ENCODE measurements at regions not wholly inside any gene's neighbourhood (a gene's known extent, or its start where the extent isn't known, plus 50 kb on each side); places are given as distances from the start of the nearest gene placed in this dataset.

GRCh38 chr2:147636238-147636882 is 208.5 kb upstream of the ACVR2A start:
- no peak overlapping the region for H3K9ac ChIP-seq (ENCODE audit: low read depth, low read length)
- no peaks in the 10 kb centered on the region for H3K9me3 ChIP-seq (ENCODE audit: control insufficient read depth, insufficient read depth, low read length)
- H3K4me3 ChIP-seq (ENCODE audit: low read depth, low read length) = no peak overlapping the region
- no peaks in the 10 kb centered on the region for H3K4me1 ChIP-seq (ENCODE audit: control insufficient read depth, insufficient read depth, low read length)
- H3K27ac ChIP-seq (ENCODE audit: low read depth, low read length) = no peak overlapping the region
- H3K36me3 ChIP-seq (ENCODE audit: control insufficient read depth, insufficient read depth, low read length) = no peaks in the 10 kb centered on the region
- H3K27me3 ChIP-seq (ENCODE audit: control insufficient read depth, insufficient read depth, low read length) = no peaks in the 10 kb centered on the region

- Histone ChIP-seq H3K9me3 (ENCODE audit: control insufficient read depth, insufficient read depth, low read length) (no peaks in the 10 kb centered on the region), H3K27me3 (ENCODE audit: control insufficient read depth, insufficient read depth, low read length) (no peaks in the 10 kb centered on the region)
Observed at GRCh38 chr2:147634826-147635225, 210.0 kb upstream of the ACVR2A start.

GRCh38 chr2:147632198-147632597 is 212.6 kb upstream of the ACVR2A start:
- Histone ChIP-seq H3K27ac (ENCODE audit: low read depth, low read length) (no peak overlapping the region), H3K4me3 (ENCODE audit: low read depth, low read length) (no peak overlapping the region), H3K9me3 (ENCODE audit: control insufficient read depth, insufficient read depth, low read length) (no peaks in the 10 kb centered on the region), H3K4me1 (ENCODE audit: control insufficient read depth, insufficient read depth, low read length) (no peaks in the 10 kb centered on the region), H3K9ac (ENCODE audit: low read depth, low read length) (no peak overlapping the region), H3K36me3 (ENCODE audit: control insufficient read depth, insufficient read depth, low read length) (no peaks in the 10 kb centered on the region), H3K27me3 (ENCODE audit: control insufficient read depth, insufficient read depth, low read length) (no peaks in the 10 kb centered on the region)

More at GRCh38 chr2:147634826-147635225, 210.0 kb upstream of the ACVR2A start:
- no peaks in the 10 kb centered on the region for H3K4me1 ChIP-seq (ENCODE audit: control insufficient read depth, insufficient read depth, low read length)
- no peak overlapping the region for H3K4me3 ChIP-seq (ENCODE audit: low read depth, low read length)
- H3K36me3 ChIP-seq (ENCODE audit: control insufficient read depth, insufficient read depth, low read length) = no peaks in the 10 kb centered on the region
- H3K9ac ChIP-seq (ENCODE audit: low read depth, low read length) = no peak overlapping the region
- no peak overlapping the region for H3K27ac ChIP-seq (ENCODE audit: low read depth, low read length)

- Histone ChIP-seq H3K27me3 (ENCODE audit: control insufficient read depth, insufficient read depth, low read length) (no peaks in the 10 kb centered on the region), H3K4me1 (ENCODE audit: control insufficient read depth, insufficient read depth, low read length) (no peaks in the 10 kb centered on the region), H3K27ac (ENCODE audit: low read depth, low read length) (no peak overlapping the region), H3K9me3 (ENCODE audit: control insufficient read depth, insufficient read depth, low read length) (no peaks in the 10 kb centered on the region), H3K4me3 (ENCODE audit: low read depth, low read length) (no peak overlapping the region), H3K9ac (ENCODE audit: low read depth, low read length) (no peak overlapping the region), H3K36me3 (ENCODE audit: control insufficient read depth, insufficient read depth, low read length) (no peaks in the 10 kb centered on the region)
Observed at GRCh38 chr2:147631294-147631693, 213.5 kb upstream of the ACVR2A start.

- no peak overlapping the region for H3K27ac ChIP-seq (ENCODE audit: low read depth, low read length)
- no peaks in the 10 kb centered on the region for H3K4me1 ChIP-seq (ENCODE audit: control insufficient read depth, insufficient read depth, low read length)
- no peak overlapping the region for H3K9ac ChIP-seq (ENCODE audit: low read depth, low read length)
- no peak overlapping the region for H3K4me3 ChIP-seq (ENCODE audit: low read depth, low read length)
- H3K9me3 ChIP-seq (ENCODE audit: control insufficient read depth, insufficient read depth, low read length) = no peaks in the 10 kb centered on the region
- no peaks in the 10 kb centered on the region for H3K36me3 ChIP-seq (ENCODE audit: control insufficient read depth, insufficient read depth, low read length)
- no peaks in the 10 kb centered on the region for H3K27me3 ChIP-seq (ENCODE audit: control insufficient read depth, insufficient read depth, low read length)
Observed at GRCh38 chr2:147630585-147630984, 214.2 kb upstream of the ACVR2A start.

GRCh38 chr2:147628971-147629421 is 215.8 kb upstream of the ACVR2A start:
- H3K27ac ChIP-seq (ENCODE audit: low read depth, low read length) = no peak overlapping the region
- H3K9me3 ChIP-seq (ENCODE audit: control insufficient read depth, insufficient read depth, low read length) = no peaks in the 10 kb centered on the region
- H3K36me3 ChIP-seq (ENCODE audit: control insufficient read depth, insufficient read depth, low read length) = no peaks in the 10 kb centered on the region
- H3K4me3 ChIP-seq (ENCODE audit: low read depth, low read length) = no peak overlapping the region
- H3K9ac ChIP-seq (ENCODE audit: low read depth, low read length) = no peak overlapping the region
- H3K27me3 ChIP-seq (ENCODE audit: control insufficient read depth, insufficient read depth, low read length) = no peaks in the 10 kb centered on the region
- H3K4me1 ChIP-seq (ENCODE audit: control insufficient read depth, insufficient read depth, low read length) = no peaks in the 10 kb centered on the region

GRCh38 chr2:147623328-147623727 is 221.5 kb upstream of the ACVR2A start:
- no peaks in the 10 kb centered on the region for H3K9me3 ChIP-seq (ENCODE audit: control insufficient read depth, insufficient read depth, low read length)
- H3K27ac ChIP-seq (ENCODE audit: low read depth, low read length) = no peak overlapping the region
- no peaks in the 10 kb centered on the region for H3K36me3 ChIP-seq (ENCODE audit: control insufficient read depth, insufficient read depth, low read length)
- no peaks in the 10 kb centered on the region; the same call in 1 of the 2 replicates for H3K4me1 ChIP-seq (ENCODE audit: control insufficient read depth, insufficient read depth, low read length)
- H3K9ac ChIP-seq (ENCODE audit: low read depth, low read length) = no peak overlapping the region
- no peaks in the 10 kb centered on the region for H3K27me3 ChIP-seq (ENCODE audit: control insufficient read depth, insufficient read depth, low read length)
- no peak overlapping the region for H3K4me3 ChIP-seq (ENCODE audit: low read depth, low read length)

- no peak overlapping the region for H3K9ac ChIP-seq (ENCODE audit: low read depth, low read length)
- no peaks in the 10 kb centered on the region; the same call in 1 of the 2 replicates for H3K4me1 ChIP-seq (ENCODE audit: control insufficient read depth, insufficient read depth, low read length)
- no peak overlapping the region for H3K4me3 ChIP-seq (ENCODE audit: low read depth, low read length)
- H3K9me3 ChIP-seq (ENCODE audit: control insufficient read depth, insufficient read depth, low read length) = no peaks in the 10 kb centered on the region
- H3K27me3 ChIP-seq (ENCODE audit: control insufficient read depth, insufficient read depth, low read length) = no peaks in the 10 kb centered on the region
- H3K36me3 ChIP-seq (ENCODE audit: control insufficient read depth, insufficient read depth, low read length) = no peaks in the 10 kb centered on the region
- no peak overlapping the region for H3K27ac ChIP-seq (ENCODE audit: low read depth, low read length)
Observed at GRCh38 chr2:147621656-147622197, 223.1 kb upstream of the ACVR2A start.

- H3K27ac ChIP-seq (ENCODE audit: low read depth, low read length) = no peak overlapping the region
- H3K27me3 ChIP-seq (ENCODE audit: control insufficient read depth, insufficient read depth, low read length) = no peaks in the 10 kb centered on the region
Observed at GRCh38 chr2:147619808-147620207, 225.0 kb upstream of the ACVR2A start.

GRCh38 chr2:147615726-147616125 is 229.1 kb upstream of the ACVR2A start:
- Histone ChIP-seq H3K27me3 (ENCODE audit: control insufficient read depth, insufficient read depth, low read length) (no peaks in the 10 kb centered on the region), H3K9ac (ENCODE audit: low read depth, low read length) (no peak overlapping the region), H3K9me3 (ENCODE audit: control insufficient read depth, insufficient read depth, low read length) (no peaks in the 10 kb centered on the region), H3K36me3 (ENCODE audit: control insufficient read depth, insufficient read depth, low read length) (no peaks in the 10 kb centered on the region), H3K27ac (ENCODE audit: low read depth, low read length) (no peak overlapping the region), H3K4me1 (ENCODE audit: control insufficient read depth, insufficient read depth, low read length) (no peaks in the 10 kb centered on the region; the same call in 1 of the 2 replicates), H3K4me3 (ENCODE audit: low read depth, low read length) (no peak overlapping the region)

More at GRCh38 chr2:147619808-147620207, 225.0 kb upstream of the ACVR2A start:
- Histone ChIP-seq H3K36me3 (ENCODE audit: control insufficient read depth, insufficient read depth, low read length) (no peaks in the 10 kb centered on the region), H3K9ac (ENCODE audit: low read depth, low read length) (no peak overlapping the region), H3K4me3 (ENCODE audit: low read depth, low read length) (no peak overlapping the region), H3K4me1 (ENCODE audit: control insufficient read depth, insufficient read depth, low read length) (no peaks in the 10 kb centered on the region; the same call in 1 of the 2 replicates), H3K9me3 (ENCODE audit: control insufficient read depth, insufficient read depth, low read length) (no peaks in the 10 kb centered on the region)

- Histone ChIP-seq H3K4me3 (ENCODE audit: low read depth, low read length) (no peak overlapping the region), H3K36me3 (ENCODE audit: control insufficient read depth, insufficient read depth, low read length) (no peaks in the 10 kb centered on the region), H3K27ac (ENCODE audit: low read depth, low read length) (no peak overlapping the region)
Observed at GRCh38 chr2:147614979-147615470, 229.8 kb upstream of the ACVR2A start.

More at GRCh38 chr2:147614979-147615470, 229.8 kb upstream of the ACVR2A start:
- Histone ChIP-seq H3K27me3 (ENCODE audit: control insufficient read depth, insufficient read depth, low read length) (no peaks in the 10 kb centered on the region), H3K4me1 (ENCODE audit: control insufficient read depth, insufficient read depth, low read length) (no peaks in the 10 kb centered on the region; the same call in 1 of the 2 replicates), H3K9ac (ENCODE audit: low read depth, low read length) (no peak overlapping the region), H3K9me3 (ENCODE audit: control insufficient read depth, insufficient read depth, low read length) (no peaks in the 10 kb centered on the region)

All from HUES48 (cell line).